Lower leg skin (tissue), 4 donors: ENCODE measurements at regions not wholly inside any gene's neighbourhood (a gene's known extent, or its start where the extent isn't known, plus 50 kb on each side); places are given as distances from the start of the nearest gene placed in this dataset.

Experiments used
- DNase-seq, 2 donors: peaks; one replicate each; pipeline ENCODE4 v3.0.0-alpha.2; 2019; ENCODE audit warnings: low spot score in 2 of 2
- H3K4me3 ChIP-seq: fragments of 200-600 bp; sonication (generic); 2 replicates; pipeline ENCODE4 v1.5.1; 2017; ENCODE audit warnings: mild to moderate bottlenecking, low read depth; ENCODE audit not compliant: poor library complexity, severe bottlenecking
- CTCF ChIP-seq, 3 donors: fragments of 450-650 bp; IDR thresholded peaks; one replicate each; pipeline ENCODE4 v1.5.1; 2016; ENCODE audit warnings: antibody characterized with exemption in 3 of 3, mild to moderate bottlenecking in 3 of 3, moderate library complexity in 2 of 3
- POLR2A ChIP-seq, 2 donors: fragments of 450-650 bp; IDR thresholded peaks; one replicate each; pipeline ENCODE4 v1.6.1; 2016 to 2017; ENCODE audit warnings: antibody characterized with exemption in 2 of 2, mild to moderate bottlenecking in 1 of 2, moderate library complexity in 1 of 2
- WGBS, 2 donors: methylation state at CpG; one replicate each; pipeline ENCODE4 v1.1.5; 2018; 5-methylcytosine and 5-hydroxymethylcytosine counted together
- intact Hi-C: fragments of 100-400 bp; cut with DNase I; formaldehyde crosslinking; loops from one replicate; pipeline ENCODE4 v1.15.0; 2023; ENCODE audit warnings: low total_unique reads

GRCh38 chr10:33109384-33109783 lies 151.4 kb upstream of the ITGB1 start:
- intact Hi-C loops: no loop called here
- TF ChIP-seq CTCF (IDR thresholded peaks at IDR 0.05) (no peak), POLR2A (IDR thresholded peaks at IDR 0.05) (no peak)
- WGBS, 2 donors: 56 to 61% methylated on average over 4 of the region's 4 CpGs
- no peak for DNase-seq
- no peak overlapping the region for H3K4me3 ChIP-seq

- intact Hi-C loops: no loop called here
- TF ChIP-seq POLR2A (IDR thresholded peaks at IDR 0.05) (no peak), CTCF (IDR thresholded peaks at IDR 0.05) (no peak)
- no peak overlapping the region for H3K4me3 ChIP-seq
- no peak for DNase-seq
- 92 to 93% methylated on average over 4 of the region's 4 CpGs for WGBS, 2 donors
Measured at GRCh38 chr10:33107953-33108352, 149.9 kb upstream of the ITGB1 start.

- 81 to 89% methylated on average over 10 of the region's 10 CpGs for WGBS, 2 donors
- no peak for DNase-seq
- intact Hi-C loops: no loop called here
Measured at GRCh38 chr10:33106767-33107166, 148.7 kb upstream of the ITGB1 start.

GRCh38 chr10:33103863-33104379 lies 145.9 kb upstream of the ITGB1 start:
- 73 to 85% methylated on average over 5 of the region's 5 CpGs for WGBS, 2 donors
- no peak for DNase-seq
- H3K4me3 ChIP-seq: no peak overlapping the region
- intact Hi-C loops: no loop called here
- no peak for TF ChIP-seq POLR2A (IDR thresholded peaks at IDR 0.05)
- TF ChIP-seq CTCF (IDR thresholded peaks at IDR 0.05): no peak

More at GRCh38 chr10:33106767-33107166, 148.7 kb upstream of the ITGB1 start:
- no peak overlapping the region for H3K4me3 ChIP-seq
- TF ChIP-seq POLR2A (IDR thresholded peaks at IDR 0.05) (no peak), CTCF (IDR thresholded peaks at IDR 0.05) (no peak)

GRCh38 chr10:33102071-33102470 lies 144.0 kb upstream of the ITGB1 start:
- H3K4me3 ChIP-seq: no peak overlapping the region
- intact Hi-C loops: no loop called here
- 89 to 92% methylated on average over 5 of the region's 5 CpGs for WGBS, 2 donors

More at GRCh38 chr10:33102071-33102470, 144.0 kb upstream of the ITGB1 start:
- TF ChIP-seq POLR2A (IDR thresholded peaks at IDR 0.05) (no peak), CTCF (IDR thresholded peaks at IDR 0.05) (no peak)
- no peak for DNase-seq
